Common myeloid progenitor, CD34-positive (primary cell): ENCODE measurements at regions not wholly inside any gene's neighbourhood (a gene's known extent, or its start where the extent isn't known, plus 50 kb on each side); places are given as distances from the start of the nearest gene placed in this dataset.
"Not testable (repeated sequence)": the region's sequence is repeated elsewhere in the genome, so short reads cannot be mapped to it uniquely, and the experiment has no call there.

Experiments used
- CTCF ChIA-PET: fragments of 350-600 bp; sonication (Branson Sonifier 250); formaldehyde crosslinking; loops from one replicate; lab custom pipeline; 2021; ENCODE audit warnings: antibody characterized with exemption; lab: Charles Lee
- POLR2A ChIA-PET: fragments of 350-600 bp; sonication (Branson Sonifier 250); formaldehyde crosslinking; loops from one replicate; lab custom pipeline; 2021; ENCODE audit warnings: antibody characterized with exemption; lab: Charles Lee
- DNase-seq, 3 donors: peaks; one replicate each; pipeline versions ENCODE4 v3.0.0 to v3.0.0-alpha.2; 2013
- H3K27ac ChIP-seq, 2 experiments: 1 replicate in 1 of 2; 2 replicates in 1 of 2; pipeline ENCODE4 v1.7.0; 2013; ENCODE audit warnings: inconsistent platforms in 2 of 2, low read length in 2 of 2, mild to moderate bottlenecking in 2 of 2, low read depth in 1 of 2, moderate library complexity in 1 of 2; ENCODE audit not compliant: severe bottlenecking in 2 of 2, insufficient read depth in 1 of 2, poor library complexity in 1 of 2
- H3K27me3 ChIP-seq, 5 experiments: replicated peaks in 2 of 5; 1 replicate in 3 of 5; 2 replicates in 2 of 5; pipeline versions ENCODE4 v1.6.1 to v1.7.0; 2013; ENCODE audit warnings: low read length in 4 of 5, mild to moderate bottlenecking in 2 of 5, moderate library complexity in 2 of 5, inconsistent platforms in 1 of 5; ENCODE audit not compliant: insufficient read depth in 5 of 5, control insufficient read depth in 4 of 5
- H3K36me3 ChIP-seq, 4 experiments: 1 replicate in 2 of 4; 2 replicates in 2 of 4; pipeline versions ENCODE4 v1.6.1 to v1.7.0; 2013; ENCODE audit warnings: low read length in 3 of 4, control low read depth in 1 of 4, mild to moderate bottlenecking in 1 of 4; ENCODE audit not compliant: control insufficient read depth in 4 of 4, insufficient read depth in 4 of 4
- H3K4me1 ChIP-seq, 4 experiments: 1 replicate in 3 of 4; 2 replicates in 1 of 4; pipeline versions ENCODE4 v1.6.1 to v1.7.1; 2013; ENCODE audit warnings: low read length in 3 of 4, mild to moderate bottlenecking in 3 of 4, control low read depth in 1 of 4, inconsistent platforms in 1 of 4, moderate library complexity in 1 of 4; ENCODE audit not compliant: control insufficient read depth in 4 of 4, insufficient read depth in 4 of 4; ENCODE audit errors: control extremely low read depth in 1 of 4
- H3K4me3 ChIP-seq, 7 experiments: 1 replicate in 4 of 7; 2 replicates in 3 of 7; pipeline versions ENCODE4 v1.5.1 to v1.7.0; 2013; ENCODE audit warnings: mild to moderate bottlenecking in 7 of 7, low read length in 6 of 7, moderate library complexity in 6 of 7, inconsistent platforms in 2 of 7, low read depth in 2 of 7, control low read depth in 1 of 7; ENCODE audit not compliant: insufficient read depth in 4 of 7, control insufficient read depth in 1 of 7; ENCODE audit errors: extremely low read depth in 1 of 7
- H3K9me3 ChIP-seq, 5 experiments: 1 replicate in 4 of 5; 2 replicates in 1 of 5; pipeline versions ENCODE4 v1.6.1 to v1.7.1; 2013; ENCODE audit warnings: low read length in 4 of 5, mild to moderate bottlenecking in 2 of 5, inconsistent platforms in 1 of 5, low read depth in 1 of 5, moderate library complexity in 1 of 5; ENCODE audit not compliant: control insufficient read depth in 4 of 5, insufficient read depth in 2 of 5; ENCODE audit errors: control extremely low read depth in 1 of 5
- WGBS: methylation state at CpG from one replicate; pipeline ENCODE4 v1.1.5; 2013; ENCODE audit not compliant: insufficient coverage; 5-methylcytosine and 5-hydroxymethylcytosine counted together

GRCh38 chr20:48447456-48447855 lies 380.3 kb downstream of the PREX1 start:
- Histone ChIP-seq H3K9me3 (peaks cover 0 to 13% (median 4%) of the 10 kb centered on the region in 5 experiments), H3K27ac (no peak overlapping the region), H3K36me3 (no peaks in the 10 kb centered on the region), H3K4me3 (no peak overlapping the region), H3K4me1 (no peaks in the 10 kb centered on the region), H3K27me3 (peaks cover 0 to 5% (median under 1%) of the 10 kb centered on the region in 5 experiments)
- POLR2A ChIA-PET: no interaction called here
- DNase-seq: no peak
- CTCF ChIA-PET: no interaction called here
- WGBS: 84% methylated on average over 4 of the region's 4 CpGs

DNA sequence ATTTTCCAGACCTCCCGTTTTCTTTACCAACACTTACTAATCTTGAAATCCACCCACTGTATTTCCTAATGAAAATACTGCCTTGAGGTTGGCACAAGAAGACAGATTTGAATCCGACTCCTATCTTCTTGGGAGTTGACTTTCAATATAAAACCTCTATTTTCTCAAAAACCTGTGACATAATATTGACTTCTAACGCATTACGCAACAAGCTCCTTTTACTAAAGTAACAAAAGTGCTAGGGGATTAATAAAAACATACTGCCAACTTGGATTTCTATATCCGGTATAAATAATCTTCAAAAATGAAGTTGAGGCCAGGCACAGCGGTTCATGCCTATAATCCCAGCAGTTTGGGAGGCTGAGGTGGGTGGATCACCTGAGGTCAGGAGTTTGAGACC lies 382.0 kb downstream of the PREX1 start:
- no peak overlapping the region for H3K27ac ChIP-seq
- POLR2A ChIA-PET: interaction anchor here (0.6 kb wide), 1 partner anchor 39 kb away, joined by 4 read pairs; no protein-coding TSS in a partner anchor
- peaks cover 0 to 5% (median 0%) of the 10 kb centered on the region in 5 experiments for H3K27me3 ChIP-seq
- no peaks in the 10 kb centered on the region for H3K36me3 ChIP-seq
- no peak overlapping the region for H3K4me3 ChIP-seq
- no peak for DNase-seq
- H3K4me1 ChIP-seq: no peaks in the 10 kb centered on the region
- CTCF ChIA-PET: no interaction called here
- 100% methylated on average over 5 of the region's 6 CpGs for WGBS
- H3K9me3 ChIP-seq: peaks cover 0 to 13% (median 4%) of the 10 kb centered on the region in 5 experiments

DNA sequence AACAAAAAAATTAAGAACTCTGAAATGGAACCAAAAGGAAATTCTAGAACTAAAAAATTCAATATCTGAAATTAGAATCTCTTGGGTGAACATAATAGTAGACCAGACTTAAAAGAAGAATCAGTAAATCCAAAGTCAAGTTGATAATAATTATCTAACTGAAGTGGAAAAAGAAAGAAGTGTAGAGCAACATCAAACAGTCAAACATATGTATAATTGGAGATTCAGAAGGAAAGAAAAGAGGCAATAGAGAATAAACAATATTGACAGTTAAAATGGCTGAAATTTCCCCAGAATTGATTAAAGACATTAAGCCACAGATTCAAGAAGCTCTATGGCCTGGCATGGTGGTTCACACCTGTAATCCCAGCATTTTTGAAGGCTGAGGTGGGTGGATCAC lies 383.6 kb downstream of the PREX1 start:
- ChIA-PET POLR2A (no interaction called here), CTCF (no interaction called here)
- Histone ChIP-seq H3K27me3 (peaks cover 0 to 5% (median 0%) of the 10 kb centered on the region in 5 experiments), H3K27ac (no peak overlapping the region), H3K4me3 (no peak overlapping the region), H3K4me1 (no peaks in the 10 kb centered on the region), H3K36me3 (no peaks in the 10 kb centered on the region), H3K9me3 (peaks cover 0 to 13% (median 4%) of the 10 kb centered on the region in 5 experiments)
- DNase-seq: no peak

DNA sequence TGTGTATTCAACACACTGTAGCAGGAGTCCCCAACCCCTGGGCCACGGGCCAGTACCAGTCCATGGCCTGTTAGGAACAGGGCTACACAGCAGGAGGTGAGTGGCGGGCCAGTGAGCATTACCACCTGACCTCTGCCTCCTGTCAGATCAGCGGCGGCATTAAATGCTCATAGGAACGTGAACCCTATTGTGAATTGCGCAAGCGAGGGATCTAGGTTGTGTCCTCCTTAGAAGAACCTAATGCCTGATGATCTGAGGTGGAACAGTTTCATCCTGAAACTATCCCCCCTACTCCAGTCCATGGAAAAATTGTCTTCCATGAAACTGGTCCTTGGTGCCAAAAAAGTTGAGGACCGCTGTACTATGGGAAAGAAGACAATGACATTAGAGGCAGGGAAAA lies 386.9 kb downstream of the PREX1 start:
- H3K36me3 ChIP-seq: no peaks in the 10 kb centered on the region
- POLR2A ChIA-PET: no interaction called here
- H3K27me3 ChIP-seq: peaks cover 0 to 3% (median 3%) of the 10 kb centered on the region in 5 experiments
- H3K4me1 ChIP-seq: no peaks in the 10 kb centered on the region
- CTCF ChIA-PET: no interaction called here
- H3K4me3 ChIP-seq: no peak overlapping the region
- H3K9me3 ChIP-seq: peaks cover 0 to 15% (median 4%) of the 10 kb centered on the region in 5 experiments
- 98% methylated on average over 5 of the region's 8 CpGs for whole genome bisulfite sequencing
- no peak for DNase-seq
- H3K27ac ChIP-seq: no peak overlapping the region

GRCh38 chr20:48440261-48440660 lies 387.5 kb downstream of the PREX1 start:
- WGBS: 100% methylated on average over 2 of the region's 3 CpGs
- POLR2A ChIA-PET, CTCF ChIA-PET: not testable (repeated sequence)

GRCh38 chr20:48437146-48437545 lies 390.7 kb downstream of the PREX1 start:
- Histone ChIP-seq H3K4me3 (no peak overlapping the region), H3K36me3 (no peaks in the 10 kb centered on the region), H3K27me3 (peaks cover 0 to 8% (median 0%) of the 10 kb centered on the region in 5 experiments), H3K9me3 (peaks cover 0 to 6% (median 0%) of the 10 kb centered on the region in 5 experiments), H3K4me1 (no peaks in the 10 kb centered on the region), H3K27ac (no peak overlapping the region)
- POLR2A ChIA-PET: no interaction called here
- WGBS: 67% methylated on average over 3 of the region's 5 CpGs
- DNase-seq: no peak
- CTCF ChIA-PET: no interaction called here

More at GRCh38 chr20:48440261-48440660, 387.5 kb downstream of the PREX1 start:
- not testable (repeated sequence) for H3K4me3 ChIP-seq, H3K27ac ChIP-seq, H3K4me1 ChIP-seq, DNase-seq, H3K36me3 ChIP-seq, H3K27me3 ChIP-seq
- H3K9me3 ChIP-seq: peaks cover 0 to 13% (median 4%) of the 10 kb centered on the region in 5 experiments

- H3K4me3 ChIP-seq, H3K36me3 ChIP-seq, H3K27me3 ChIP-seq, H3K9me3 ChIP-seq, H3K27ac ChIP-seq, CTCF ChIA-PET, POLR2A ChIA-PET, DNase-seq, H3K4me1 ChIP-seq: not testable (repeated sequence)
- WGBS: 100% methylated on average over 3 of the region's 8 CpGs
These were observed 391.2 kb downstream of the PREX1 start for GRCh38 chr20:48436609-48437008.
